ENCODE measurements at regions not wholly inside any gene's neighbourhood (a gene's known extent, or its start where the extent isn't known, plus 50 kb on each side); places are given as distances from the start of the nearest gene placed in this dataset.

GRCh38 chr4:127383666-127384065, 249.1 kb upstream of the INTU start:
- TF ChIP-seq CTCF (IDR thresholded peaks at IDR 0.05) = no peak
- no peak for TF ChIP-seq POLR2A (IDR thresholded peaks at IDR 0.05)
